Ascending aorta (tissue), 2 donors: ENCODE measurements at regions not wholly inside any gene's neighbourhood (a gene's known extent, or its start where the extent isn't known, plus 50 kb on each side); places are given as distances from the start of the nearest gene placed in this dataset.

Experiments used
- DNase-seq, 2 donors: peaks; one replicate each; pipeline ENCODE4 v3.0.0-alpha.2; 2019; ENCODE audit warnings: low spot score in 2 of 2
- H3K27ac ChIP-seq, 2 donors: fragments of 200-600 bp; sonication (generic); one replicate each; pipeline ENCODE4 v1.5.1; 2016 to 2017; ENCODE audit warnings: mild to moderate bottlenecking in 1 of 2
- H3K27me3 ChIP-seq: fragments of 200-600 bp; sonication (generic); one replicate; pipeline ENCODE4 v1.5.1; 2017
- H3K36me3 ChIP-seq, 2 donors: fragments of 200-600 bp; sonication (generic); one replicate each; pipeline ENCODE4 v1.5.1; 2016
- H3K4me1 ChIP-seq, 2 donors: fragments of 200-600 bp; sonication (generic); one replicate each; pipeline ENCODE4 v1.5.1; 2016 to 2017; ENCODE audit warnings: mild to moderate bottlenecking in 1 of 2
- H3K4me3 ChIP-seq, 2 donors: fragments of 200-600 bp; sonication (generic); one replicate each; pipeline ENCODE4 v1.5.1; 2016 to 2017; ENCODE audit warnings: mild to moderate bottlenecking in 1 of 2
- H3K9me3 ChIP-seq, 2 donors: fragments of 200-600 bp; sonication (generic); one replicate each; pipeline ENCODE4 v1.5.1; 2016
- CTCF ChIP-seq, 3 experiments: fragments of 200-600 bp in 2 of 3; fragments of 450-650 bp in 1 of 3; sonication (generic) in 2 of 3; IDR thresholded peaks; one replicate each; pipeline ENCODE4 v1.5.1; 2016 to 2019; ENCODE audit warnings: antibody characterized with exemption in 3 of 3, mild to moderate bottlenecking in 1 of 3, moderate library complexity in 1 of 3
- intact Hi-C: fragments of 100-400 bp; cut with DNase I; formaldehyde crosslinking; loops from one replicate; pipeline ENCODE4 v1.15.1; 2023

DNA sequence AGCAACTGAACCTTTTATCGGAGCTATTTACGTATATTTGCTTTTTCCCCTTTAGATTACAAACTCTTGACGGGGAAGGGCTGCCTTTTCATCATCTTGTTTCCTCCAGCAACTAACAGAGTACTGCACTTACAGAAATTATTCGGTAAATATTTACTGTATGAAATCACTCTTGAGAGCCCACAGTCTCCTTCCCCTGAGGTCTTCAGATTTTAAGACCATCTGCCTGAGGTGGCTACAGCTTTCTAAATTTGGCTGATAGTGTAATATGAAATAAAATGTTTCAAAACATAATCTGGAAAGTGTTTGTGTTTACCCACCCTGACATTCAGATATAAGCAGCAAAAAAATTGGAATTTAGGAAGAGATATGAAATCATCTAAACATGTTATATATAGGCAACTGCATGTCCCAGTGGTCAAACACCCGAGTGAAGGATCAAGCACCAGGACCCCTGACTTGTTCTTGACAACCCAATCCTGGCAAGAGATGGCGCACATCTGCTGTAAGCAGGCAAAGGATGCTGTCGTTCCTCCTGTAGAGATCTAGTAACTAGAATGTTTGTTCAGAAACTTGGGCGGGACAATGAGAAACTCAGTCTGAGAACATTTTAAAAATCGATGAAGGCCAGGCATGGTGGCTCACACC, 60.9 kb downstream of the SIPA1L2 start:
- Histone ChIP-seq H3K27ac (no peak overlapping the region), H3K4me1 (peaks cover 0 to 2% of the 10 kb centered on the region in 2 donors), H3K36me3 (no peaks in the 10 kb centered on the region), H3K27me3 (no peaks in the 10 kb centered on the region), H3K9me3 (no peaks in the 10 kb centered on the region), H3K4me3 (no peak overlapping the region)
- no peak for TF ChIP-seq CTCF (IDR thresholded peaks at IDR 0.05)
- no peak for DNase-seq
- intact Hi-C loops = no loop called here

DNA sequence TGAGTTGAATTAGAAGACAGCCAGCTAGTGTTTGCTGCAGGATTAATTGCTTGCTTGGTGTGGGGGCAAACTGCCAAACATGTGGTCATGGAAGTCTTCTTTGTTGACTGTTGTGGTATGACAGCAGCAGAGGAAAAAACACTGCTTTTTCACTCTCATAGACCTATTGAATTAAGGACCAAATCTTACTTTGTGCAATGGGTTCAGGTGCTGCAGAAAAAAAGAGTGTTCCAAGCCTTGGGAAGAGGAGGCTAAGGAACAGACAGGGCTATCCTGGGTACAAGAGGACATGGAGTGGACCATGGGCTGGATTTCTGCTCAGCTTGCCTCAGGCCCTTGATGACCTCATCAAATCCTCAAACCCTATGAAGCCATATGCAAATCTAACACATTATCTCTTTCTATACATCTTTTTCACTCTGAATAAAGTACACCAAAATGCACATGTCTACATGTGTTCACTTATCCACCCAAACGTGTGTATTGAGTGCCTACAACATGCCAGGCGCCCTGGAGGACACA, 61.5 kb downstream of the SIPA1L2 start:
- H3K27ac ChIP-seq = no peak overlapping the region
- H3K36me3 ChIP-seq = no peaks in the 10 kb centered on the region
- no peak overlapping the region for H3K4me3 ChIP-seq
- H3K4me1 ChIP-seq = peaks cover 0 to 2% of the 10 kb centered on the region in 2 donors
- intact Hi-C loops = no loop called here
- H3K9me3 ChIP-seq = no peaks in the 10 kb centered on the region
- no peaks in the 10 kb centered on the region for H3K27me3 ChIP-seq
- DNase-seq = no peak
- TF ChIP-seq CTCF (IDR thresholded peaks at IDR 0.05) = no peak

- DNase-seq = no peak
- no peaks in the 10 kb centered on the region for H3K27me3 ChIP-seq
- no peak overlapping the region for H3K4me3 ChIP-seq
- H3K4me1 ChIP-seq = peaks cover 0 to 2% of the 10 kb centered on the region in 2 donors
- TF ChIP-seq CTCF (IDR thresholded peaks at IDR 0.05) = no peak
- no peaks in the 10 kb centered on the region for H3K36me3 ChIP-seq
- no peak overlapping the region for H3K27ac ChIP-seq
- intact Hi-C loops = no loop called here
- H3K9me3 ChIP-seq = no peaks in the 10 kb centered on the region
Measured at GRCh38 chr1:232566093-232566492, 63.8 kb downstream of the SIPA1L2 start.

- DNase-seq = no peak
- no peaks in the 10 kb centered on the region for H3K27me3 ChIP-seq
- no peaks in the 10 kb centered on the region for H3K36me3 ChIP-seq
- no peaks in the 10 kb centered on the region for H3K4me1 ChIP-seq
- no peaks in the 10 kb centered on the region for H3K9me3 ChIP-seq
- intact Hi-C loops = no loop called here
- no peak overlapping the region for H3K4me3 ChIP-seq
- no peak overlapping the region for H3K27ac ChIP-seq
- no peak for TF ChIP-seq CTCF (IDR thresholded peaks at IDR 0.05)
Measured at GRCh38 chr1:232562855-232563510, 67.0 kb downstream of the SIPA1L2 start.

DNA sequence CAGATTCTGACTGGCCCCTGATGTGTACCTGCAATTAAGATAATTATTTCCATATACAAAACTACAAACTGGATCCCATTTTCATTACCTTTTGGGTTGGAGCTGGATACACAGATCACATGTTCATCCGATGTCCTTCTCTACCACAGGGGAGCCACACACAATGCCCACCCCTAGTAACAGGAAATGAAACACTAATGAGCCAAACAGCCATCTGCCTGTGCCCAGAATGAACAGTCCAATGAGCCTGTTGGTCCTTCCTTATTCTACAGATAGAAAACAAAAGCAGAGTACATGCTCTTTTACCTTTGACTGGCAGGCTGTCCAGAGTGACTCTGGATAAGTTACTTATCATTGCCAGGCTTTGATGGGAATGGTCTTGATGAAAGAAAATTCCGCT, 68.6 kb downstream of the SIPA1L2 start:
- DNase-seq = no peak
- H3K9me3 ChIP-seq = no peaks in the 10 kb centered on the region
- TF ChIP-seq CTCF (IDR thresholded peaks at IDR 0.05) = no peak
- no peaks in the 10 kb centered on the region for H3K27me3 ChIP-seq
- no peak overlapping the region for H3K27ac ChIP-seq
- no peak overlapping the region for H3K4me3 ChIP-seq
- intact Hi-C loops = no loop called here
- no peaks in the 10 kb centered on the region for H3K4me1 ChIP-seq
- H3K36me3 ChIP-seq = no peaks in the 10 kb centered on the region
